ENCODE measurements at regions not wholly inside any gene's neighbourhood (a gene's known extent, or its start where the extent isn't known, plus 50 kb on each side); places are given as distances from the start of the nearest gene placed in this dataset.

DNA sequence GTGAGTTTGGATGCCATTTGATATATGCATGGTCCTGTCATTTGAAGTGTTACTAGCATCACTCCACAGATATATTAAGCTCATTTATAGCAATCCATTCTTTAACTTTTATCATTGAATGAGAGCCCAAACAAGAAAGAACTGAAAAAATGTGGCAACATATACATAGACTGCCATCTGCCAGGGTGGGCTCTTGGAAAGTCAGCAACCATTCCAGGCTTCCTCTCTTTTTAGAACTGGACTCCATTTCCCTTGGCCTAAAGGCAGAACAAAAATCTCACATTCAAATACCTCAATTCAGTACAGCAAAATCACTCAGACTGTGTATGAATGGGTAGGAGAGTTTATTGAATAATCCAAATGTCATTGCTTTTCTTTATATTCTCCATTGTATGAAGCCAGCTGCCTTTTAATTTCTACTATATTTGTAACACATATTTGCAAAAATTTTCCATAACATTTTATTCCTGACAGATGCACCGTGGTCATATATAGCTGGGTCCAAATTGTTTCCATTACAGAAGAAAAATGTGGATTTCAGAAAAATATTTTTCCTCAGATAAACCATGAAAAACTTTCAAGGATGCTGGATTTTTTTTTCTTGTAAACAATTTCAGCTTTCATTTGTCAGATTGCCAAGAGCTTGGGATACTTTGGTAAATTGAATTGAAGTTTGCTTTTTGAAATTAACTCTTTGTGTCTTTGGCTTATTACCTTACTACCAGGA lies 1252.3 kb upstream of the SEL1L start:
- intact Hi-C loops (cut with DNase I): no loop called here
- TF ChIP-seq POLR2A (IDR thresholded peaks at IDR 0.05): no peak
- TF ChIP-seq, protein P1, sequence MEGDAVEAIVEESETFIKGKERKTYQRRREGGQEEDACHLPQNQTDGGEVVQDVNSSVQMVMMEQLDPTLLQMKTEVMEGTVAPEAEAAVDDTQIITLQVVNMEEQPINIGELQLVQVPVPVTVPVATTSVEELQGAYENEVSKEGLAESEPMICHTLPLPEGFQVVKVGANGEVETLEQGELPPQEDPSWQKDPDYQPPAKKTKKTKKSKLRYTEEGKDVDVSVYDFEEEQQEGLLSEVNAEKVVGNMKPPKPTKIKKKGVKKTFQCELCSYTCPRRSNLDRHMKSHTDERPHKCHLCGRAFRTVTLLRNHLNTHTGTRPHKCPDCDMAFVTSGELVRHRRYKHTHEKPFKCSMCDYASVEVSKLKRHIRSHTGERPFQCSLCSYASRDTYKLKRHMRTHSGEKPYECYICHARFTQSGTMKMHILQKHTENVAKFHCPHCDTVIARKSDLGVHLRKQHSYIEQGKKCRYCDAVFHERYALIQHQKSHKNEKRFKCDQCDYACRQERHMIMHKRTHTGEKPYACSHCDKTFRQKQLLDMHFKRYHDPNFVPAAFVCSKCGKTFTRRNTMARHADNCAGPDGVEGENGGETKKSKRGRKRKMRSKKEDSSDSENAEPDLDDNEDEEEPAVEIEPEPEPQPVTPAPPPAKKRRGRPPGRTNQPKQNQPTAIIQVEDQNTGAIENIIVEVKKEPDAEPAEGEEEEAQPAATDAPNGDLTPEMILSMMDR (IDR thresholded peaks at IDR 0.05): no peak

DNA sequence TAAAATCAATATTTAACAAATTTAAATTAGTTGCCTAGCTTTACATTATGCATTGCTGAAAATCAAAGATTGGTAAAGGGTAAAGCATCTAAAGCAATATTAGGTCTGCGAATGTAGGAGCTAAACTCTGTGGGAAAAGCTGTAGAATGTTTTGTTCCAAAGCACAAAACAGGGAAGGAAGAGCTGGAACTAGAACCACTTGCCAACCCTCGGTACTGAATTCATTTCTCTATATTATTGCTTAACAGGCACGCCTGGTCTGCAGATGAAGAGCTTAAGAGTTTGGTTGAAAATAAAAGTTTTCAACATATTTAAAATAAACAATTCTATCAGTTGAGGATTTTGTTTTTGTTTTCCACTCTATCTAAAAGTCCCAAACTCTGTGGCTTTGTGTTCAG lies 1252.8 kb upstream of the SEL1L start:
- intact Hi-C loops (cut with DNase I): no loop called here
- Histone ChIP-seq H3K27ac (no peak overlapping the region), H3K9me3 (no peaks in the 10 kb centered on the region), H3K27me3 (no peaks in the 10 kb centered on the region), H3K4me1 (no peaks in the 10 kb centered on the region), H3K4me3 (no peak overlapping the region), H3K36me3 (no peaks in the 10 kb centered on the region)
- DNase-seq: no peak
- WGBS (ENCODE audit: insufficient coverage, low coverage, low lambda C conversion rate, missing lambda C conversion rate): 33% methylated on average over 3 of the region's 3 CpGs
- TF ChIP-seq POLR2A (IDR thresholded peaks at IDR 0.05): no peak
- TF ChIP-seq, protein P1 (IDR thresholded peaks at IDR 0.05): no peak
- ATAC-seq: no peak

More for the DNA sequence above, 1252.3 kb upstream of the SEL1L start:
- DNase-seq (no peak), ATAC-seq (no peak)
- H3K27ac ChIP-seq: no peak overlapping the region
- H3K9me3 ChIP-seq: no peaks in the 10 kb centered on the region
- H3K4me3 ChIP-seq: no peak overlapping the region
- H3K4me1 ChIP-seq: no peaks in the 10 kb centered on the region
- 13% methylated on average over 1 of the region's 1 CpG for WGBS (ENCODE audit: insufficient coverage, low coverage, low lambda C conversion rate, missing lambda C conversion rate)
- no peaks in the 10 kb centered on the region for H3K27me3 ChIP-seq
- no peaks in the 10 kb centered on the region for H3K36me3 ChIP-seq

DNA sequence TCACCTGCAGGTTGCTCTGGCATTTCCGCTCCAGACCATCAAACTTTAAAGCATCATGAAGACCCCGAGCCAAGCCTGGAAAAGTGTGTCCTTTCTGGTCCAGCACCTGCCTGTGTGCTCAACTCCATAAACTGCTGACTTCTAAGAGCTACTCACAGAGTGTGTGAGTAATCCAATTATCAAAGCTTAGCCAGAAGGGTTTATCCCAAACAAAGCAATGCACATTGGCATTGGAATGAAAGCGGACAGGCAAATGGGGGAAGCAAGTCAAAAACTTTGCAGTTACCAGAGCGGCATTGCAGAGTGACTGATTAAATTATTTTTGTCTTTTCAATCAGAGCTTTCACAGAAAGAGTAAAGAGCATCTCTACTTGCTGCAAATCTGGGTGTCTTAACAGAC lies 1262.4 kb upstream of the SEL1L start:
- Histone ChIP-seq H3K36me3 (no peaks in the 10 kb centered on the region), H3K27ac (no peak overlapping the region), H3K9me3 (no peaks in the 10 kb centered on the region), H3K4me1 (no peaks in the 10 kb centered on the region), H3K27me3 (no peaks in the 10 kb centered on the region), H3K4me3 (no peak overlapping the region)
- ATAC-seq (no peak), DNase-seq (no peak)
- intact Hi-C loops (cut with DNase I): no loop called here
- WGBS (ENCODE audit: insufficient coverage, low coverage, low lambda C conversion rate, missing lambda C conversion rate): 47% methylated on average over 4 of the region's 4 CpGs
- TF ChIP-seq, protein P1 (IDR thresholded peaks at IDR 0.05): no peak
- TF ChIP-seq POLR2A (IDR thresholded peaks at IDR 0.05): no peak

DNA sequence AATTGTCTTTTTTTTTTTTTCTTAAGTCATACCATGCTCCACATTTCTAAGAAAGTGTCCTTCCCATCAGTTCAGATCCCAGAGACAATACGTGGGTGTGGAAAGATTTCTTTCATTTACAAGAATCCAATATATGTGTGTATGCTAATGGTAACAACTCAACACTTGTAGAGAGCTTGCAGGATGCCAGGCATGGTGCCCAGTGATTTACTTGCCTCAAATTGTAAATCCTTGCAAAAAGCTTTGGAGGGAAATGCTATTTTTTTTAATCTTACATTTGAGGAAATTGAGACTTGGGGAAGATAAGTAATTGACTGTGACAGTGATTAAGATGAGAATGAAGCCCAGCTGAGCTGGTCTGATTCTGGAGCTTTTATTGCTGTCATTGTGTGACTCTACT lies 1264.6 kb upstream of the SEL1L start:
- H3K36me3 ChIP-seq: no peaks in the 10 kb centered on the region
- no peaks in the 10 kb centered on the region for H3K4me1 ChIP-seq
- H3K27ac ChIP-seq: no peak overlapping the region
- no peak for TF ChIP-seq POLR2A (IDR thresholded peaks at IDR 0.05)
- TF ChIP-seq, protein P1 (IDR thresholded peaks at IDR 0.05): no peak
- H3K9me3 ChIP-seq: no peaks in the 10 kb centered on the region
- H3K27me3 ChIP-seq: no peaks in the 10 kb centered on the region
- no peak for ATAC-seq
- intact Hi-C loops (cut with DNase I): no loop called here
- no peak for DNase-seq
- no peak overlapping the region for H3K4me3 ChIP-seq
- WGBS (ENCODE audit: insufficient coverage, low coverage, low lambda C conversion rate, missing lambda C conversion rate): 50% methylated on average over 1 of the region's 1 CpG
